OCI-LY3 (cell line): ENCODE measurements at regions not wholly inside any gene's neighbourhood (a gene's known extent, or its start where the extent isn't known, plus 50 kb on each side); places are given as distances from the start of the nearest gene placed in this dataset.

Experiments
- CTCF ChIP-seq: fragments of 200-600, 300-600 bp; sonication (generic); IDR thresholded peaks from 2 replicates; pipeline ENCODE4 v1.5.1; 2014; ENCODE audit warnings: antibody characterized with exemption, low read length, low read depth
- EZH2phosphoT487 ChIP-seq: fragments of 200-600 bp; shearing (Covaris generic); IDR thresholded peaks from 2 replicates; pipeline ENCODE4 v1.6.1; 2018; ENCODE audit warnings: antibody characterized with exemption, mixed run types, low read depth

GRCh38 chr5:158553195-158553961 is 546.3 kb downstream of the EBF1 start:
- no peak for TF ChIP-seq CTCF
- no peak for TF ChIP-seq EZH2phosphoT487
